GM12864 (cell line): ENCODE measurements at regions not wholly inside any gene's neighbourhood (a gene's known extent, or its start where the extent isn't known, plus 50 kb on each side); places are given as distances from the start of the nearest gene placed in this dataset.

Experiments
- DNase-seq: peaks from one replicate; pipeline ENCODE4 v3.0.0-alpha.2; 2011; ENCODE audit warnings: low read depth
- H3K4me3 ChIP-seq: 2 replicates; pipeline ENCODE4 v1.5.1; 2011; ENCODE audit warnings: mild to moderate bottlenecking, low read depth, low read length, control low read depth
- CTCF ChIP-seq: IDR thresholded peaks from 2 replicates; pipeline ENCODE4 v1.5.1; 2011; ENCODE audit warnings: low read depth, mild to moderate bottlenecking, moderate library complexity, low read length, control low read depth, inconsistent platforms; ENCODE audit errors: missing control alignments

GRCh38 chr20:63127700-63128364, 88.1 kb downstream of the YTHDF1 start:
- no peak for TF ChIP-seq CTCF
- no peak overlapping the region for H3K4me3 ChIP-seq
- no peak for DNase-seq

- no peak for TF ChIP-seq CTCF
- no peak overlapping the region for H3K4me3 ChIP-seq
- no peak for DNase-seq
Measured at GRCh38 chr20:63126876-63127699, 88.8 kb downstream of the YTHDF1 start.

- no peak for DNase-seq
- H3K4me3 ChIP-seq = no peak overlapping the region
- no peak for TF ChIP-seq CTCF
Measured at GRCh38 chr20:63125838-63126601, 89.9 kb downstream of the YTHDF1 start.

GRCh38 chr20:63125581-63125837, 90.4 kb downstream of the YTHDF1 start:
- H3K4me3 ChIP-seq = no peak overlapping the region
- DNase-seq = no peak

GRCh38 chr20:63124782-63125580, 91.0 kb downstream of the YTHDF1 start:
- no peak overlapping the region for H3K4me3 ChIP-seq
- DNase-seq = no peak
- TF ChIP-seq CTCF = no peak

More at GRCh38 chr20:63125581-63125837, 90.4 kb downstream of the YTHDF1 start:
- no peak for TF ChIP-seq CTCF

GRCh38 chr20:63124092-63124781, 91.7 kb downstream of the YTHDF1 start:
- no peak for TF ChIP-seq CTCF
- no peak for DNase-seq

More at GRCh38 chr20:63124092-63124781, 91.7 kb downstream of the YTHDF1 start:
- H3K4me3 ChIP-seq = no peak overlapping the region
